HG03565 (cell line): ENCODE measurements at regions not wholly inside any gene's neighbourhood (a gene's known extent, or its start where the extent isn't known, plus 50 kb on each side); places are given as distances from the start of the nearest gene placed in this dataset.
"Not testable (repeated sequence)": the region's sequence is repeated elsewhere in the genome, so short reads cannot be mapped to it uniquely, and the experiment has no call there.

Experiments
- ATAC-seq: cut with Tn5 transposase; IDR thresholded peaks from one replicate; pipeline ENCODE4 v1.9.1; 2021; ENCODE audit warnings: mild to moderate bottlenecking, moderate library complexity; ENCODE audit not compliant: unreplicated experiment

DNA sequence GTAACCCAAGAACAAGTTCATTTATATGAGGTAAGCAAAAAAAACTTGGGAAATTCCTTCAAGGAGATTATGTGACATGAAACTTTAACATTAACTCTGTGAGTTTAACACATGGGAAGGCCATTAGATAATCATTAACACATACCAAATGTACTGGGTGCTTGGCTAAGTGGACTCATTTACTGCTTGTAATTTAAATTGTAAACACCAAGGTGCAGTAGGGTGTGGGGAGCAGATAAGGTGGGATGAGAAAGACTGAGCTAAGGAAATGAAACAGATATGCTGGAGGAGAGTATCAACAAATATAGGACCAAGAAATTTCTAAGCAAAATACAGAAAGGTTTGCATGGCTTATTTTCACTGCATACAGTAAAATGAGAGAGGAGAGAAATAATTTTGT lies 2384.8 kb upstream of the ACO1 start:
- ATAC-seq, result no peak

DNA sequence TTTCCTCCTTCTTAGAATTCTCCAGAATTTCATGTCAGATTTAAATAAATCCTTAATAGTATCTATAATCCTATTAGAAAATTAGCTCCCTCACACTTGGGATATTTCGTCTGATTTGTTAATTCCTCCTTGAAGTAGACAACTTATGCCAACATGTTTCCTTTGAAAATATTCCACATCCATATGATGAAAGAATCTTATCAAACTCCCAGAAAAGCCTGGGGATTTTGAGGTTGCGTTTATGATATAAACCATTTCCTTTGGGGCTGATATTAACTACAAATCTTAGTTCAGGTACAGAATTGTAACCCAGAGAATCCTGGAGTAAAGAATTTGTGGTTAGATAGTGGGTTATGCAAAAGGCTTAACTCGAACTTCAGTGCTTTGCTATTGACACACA lies 2373.8 kb upstream of the ACO1 start:
- no peak for ATAC-seq

DNA sequence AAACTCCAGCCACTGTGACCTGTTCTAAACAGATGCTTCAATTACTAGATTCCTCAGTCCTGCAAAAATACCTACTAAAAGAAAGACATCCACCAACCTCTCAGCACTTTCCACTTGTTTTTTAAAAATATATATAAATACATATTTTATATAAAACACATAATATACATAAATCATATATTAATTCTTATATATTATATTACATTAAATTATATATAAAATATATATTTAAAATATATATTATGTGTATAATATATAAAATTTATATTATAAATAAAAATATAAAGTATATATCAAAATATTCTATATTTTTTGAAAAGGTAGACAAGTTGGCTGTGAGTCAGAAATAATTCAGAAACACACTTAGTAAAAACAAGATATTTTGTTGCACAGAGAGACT lies 2371.8 kb upstream of the ACO1 start:
- no peak for ATAC-seq

DNA sequence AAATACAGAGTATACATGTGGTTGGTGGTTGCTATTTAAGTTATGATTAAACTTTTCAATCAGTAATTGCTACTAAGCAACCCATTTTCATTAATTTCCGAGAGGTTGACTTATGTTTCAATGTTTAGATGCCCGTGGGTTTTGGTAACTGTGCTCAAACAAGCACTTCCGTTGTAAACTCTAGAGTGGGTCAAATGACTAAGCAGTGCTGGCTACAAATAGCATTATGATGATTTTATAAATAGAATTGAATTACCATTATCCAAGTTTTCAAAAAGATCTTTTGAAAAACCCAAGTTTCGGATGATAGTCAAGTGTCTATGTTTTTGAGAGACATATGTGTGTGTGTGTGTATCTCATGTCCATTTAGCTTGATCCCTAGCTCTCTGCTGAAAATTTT lies 2369.4 kb upstream of the ACO1 start:
- ATAC-seq, result no peak

DNA sequence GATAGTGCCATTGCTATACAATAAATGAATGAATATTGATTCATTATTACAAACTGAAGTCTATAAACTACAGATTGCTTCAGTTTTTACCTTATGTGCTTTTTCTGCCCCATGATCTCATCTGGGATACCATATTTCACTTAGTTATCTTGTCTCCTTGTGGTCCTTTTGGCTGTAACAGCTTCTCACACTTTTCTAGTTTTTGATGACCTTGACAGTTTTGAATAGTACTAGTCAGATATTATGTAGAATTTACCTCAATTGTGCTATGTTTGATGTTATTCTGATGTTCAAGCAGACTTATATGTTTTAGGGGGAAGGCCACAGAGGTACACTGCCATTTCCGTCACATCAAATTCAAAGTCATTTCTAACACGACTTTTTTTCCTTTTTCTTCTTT lies 2364.3 kb upstream of the ACO1 start:
- no peak for ATAC-seq

DNA sequence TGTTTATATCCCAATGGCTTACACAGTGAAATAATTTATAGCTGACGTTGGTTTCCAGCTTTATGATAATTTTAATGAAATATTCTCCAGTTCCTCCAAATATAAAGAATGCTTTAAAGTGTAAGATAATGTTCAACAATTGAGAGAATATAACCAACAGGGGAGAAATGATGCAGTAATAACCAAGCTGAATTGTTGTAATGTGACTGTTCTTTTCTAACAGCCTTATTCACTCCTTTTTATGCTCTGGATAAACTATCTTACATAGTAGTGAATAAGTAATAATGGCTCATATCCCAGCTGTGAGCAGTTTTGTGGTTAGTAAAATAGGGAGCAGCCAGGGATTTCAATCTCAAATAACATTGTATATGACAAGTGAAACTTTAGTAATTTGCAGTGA lies 2348.7 kb upstream of the ACO1 start:
- no peak for ATAC-seq

DNA sequence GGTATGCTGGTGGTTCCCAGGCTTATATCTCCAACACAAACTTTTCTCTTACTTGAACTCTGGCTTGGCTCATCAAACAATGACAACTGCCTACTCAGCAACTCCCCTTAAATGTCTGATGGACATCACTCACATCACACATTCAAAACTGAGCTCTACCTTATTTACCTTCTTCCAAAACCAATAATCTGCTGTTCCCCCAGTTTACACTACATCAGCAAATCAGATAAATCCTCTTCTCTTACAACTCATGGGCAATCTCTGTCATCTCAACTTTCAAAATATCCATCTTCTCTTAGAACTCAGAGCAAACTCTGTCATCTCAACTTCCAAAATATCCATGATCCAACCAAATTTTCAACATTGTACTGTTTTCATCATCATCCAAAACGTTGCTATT lies 2347.9 kb upstream of the ACO1 start:
- ATAC-seq, result no peak

DNA sequence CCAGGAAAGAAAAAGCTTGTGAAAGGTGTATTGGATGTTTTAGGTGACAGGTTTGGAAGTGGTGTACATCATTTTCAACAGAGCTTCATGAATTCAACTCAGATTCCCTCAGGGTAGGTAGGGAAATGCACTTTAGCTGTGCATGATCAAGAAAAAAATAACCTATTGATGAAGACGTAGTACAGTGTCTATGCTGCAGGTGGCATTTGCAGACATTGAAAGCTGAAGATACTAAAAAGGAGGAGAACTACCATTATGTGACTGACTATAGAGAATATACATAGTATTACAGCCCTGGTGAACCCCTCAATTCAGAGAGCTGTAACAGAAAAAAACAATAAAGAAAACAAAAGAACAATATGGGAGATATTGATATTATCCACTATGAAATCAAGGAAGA lies 2344.7 kb upstream of the ACO1 start:
- no peak for ATAC-seq

DNA sequence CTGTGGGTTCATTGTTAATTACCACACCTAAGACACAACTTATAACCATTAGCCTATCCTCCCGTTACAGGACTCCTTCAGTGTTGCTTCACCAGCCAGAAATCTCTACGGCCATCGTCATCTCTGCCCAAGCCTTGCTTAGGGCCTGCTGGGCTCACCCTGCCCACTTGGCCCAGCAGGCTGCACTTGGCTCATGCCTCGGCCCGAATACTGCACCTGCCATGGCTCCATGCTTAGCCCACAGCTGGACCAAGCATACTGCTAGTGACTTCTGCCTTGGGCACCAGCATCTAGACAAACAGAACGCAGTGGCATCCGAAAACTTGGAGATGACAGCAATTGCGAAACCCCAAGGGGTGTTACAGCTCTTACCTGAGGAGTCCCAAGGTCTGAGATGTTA lies 2336.0 kb upstream of the ACO1 start:
- no peak for ATAC-seq

DNA sequence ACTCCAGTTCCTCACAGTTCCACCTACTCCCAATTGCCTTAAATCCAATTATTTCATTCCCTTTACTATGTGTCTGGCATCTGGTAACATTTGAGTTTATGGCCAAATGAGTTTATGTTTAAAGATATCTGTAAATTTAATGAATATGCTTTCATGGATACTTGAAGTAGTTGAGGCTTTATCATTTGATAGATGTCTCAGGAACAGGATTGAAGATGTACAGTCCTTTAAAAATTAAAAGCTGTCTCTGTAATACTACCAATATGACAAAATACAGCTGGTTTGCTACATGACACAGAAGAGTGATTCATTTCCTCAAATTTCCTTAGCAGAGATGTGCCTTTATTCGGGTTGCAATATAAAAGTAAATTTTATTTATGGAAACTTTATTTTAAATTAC lies 2326.0 kb upstream of the ACO1 start:
- ATAC-seq, result no peak

DNA sequence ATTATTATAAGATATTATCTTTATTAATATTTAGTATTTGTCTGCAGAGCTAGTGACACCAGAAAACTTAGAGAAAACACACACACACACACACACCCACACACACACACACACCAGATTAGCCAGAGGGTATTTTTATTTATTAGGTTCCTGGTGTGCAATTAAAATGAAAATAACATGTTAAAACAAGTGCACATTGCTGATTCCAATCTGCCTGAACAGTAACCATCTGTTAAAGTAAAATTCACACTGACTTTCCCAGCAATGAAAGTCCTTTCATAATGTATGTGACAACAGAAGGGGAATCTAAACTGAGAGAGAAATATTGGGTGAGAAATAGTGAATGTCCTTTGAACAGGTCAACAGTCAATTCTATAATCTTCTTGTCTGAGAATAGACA lies 2323.5 kb upstream of the ACO1 start:
- no peak for ATAC-seq

DNA sequence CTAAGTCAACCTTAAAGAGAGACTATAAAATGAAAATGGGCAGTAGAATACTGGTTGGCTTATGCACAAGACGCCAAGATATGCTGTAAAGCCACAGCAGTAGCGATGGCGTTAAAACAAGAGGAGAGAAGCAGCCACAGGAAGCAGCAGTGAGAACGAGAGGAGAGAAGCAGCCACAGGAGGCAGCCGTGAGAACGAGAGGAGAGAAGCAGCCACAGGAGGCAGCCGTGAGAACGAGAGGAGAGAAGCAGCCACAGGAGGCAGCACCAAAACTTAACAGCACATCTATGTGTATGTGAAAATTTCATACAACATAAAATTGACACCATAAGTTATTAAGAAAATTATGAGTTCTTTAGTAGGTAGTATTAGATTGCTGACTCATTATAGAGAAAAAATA lies 2318.6 kb upstream of the ACO1 start:
- no peak for ATAC-seq

DNA sequence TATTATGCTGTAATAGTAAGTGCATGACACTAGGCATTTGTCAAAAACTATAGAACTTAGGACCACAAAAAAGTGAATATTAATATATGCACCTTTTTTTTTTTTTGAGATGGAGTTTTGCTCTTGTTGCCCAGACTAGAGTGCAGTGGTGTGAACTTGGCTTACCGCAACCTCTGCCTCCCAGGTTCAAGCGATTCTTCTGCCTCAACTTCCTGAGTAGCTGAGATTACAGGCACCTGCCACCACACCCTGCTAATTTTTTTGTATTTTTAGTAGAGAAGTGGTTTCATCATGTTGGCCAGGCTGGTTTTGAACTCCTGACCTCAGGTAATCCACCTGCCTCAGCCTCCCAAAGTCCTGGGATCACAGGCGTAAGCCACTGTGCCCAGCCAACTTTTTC lies 2315.2 kb upstream of the ACO1 start:
- ATAC-seq, result not testable (repeated sequence)

DNA sequence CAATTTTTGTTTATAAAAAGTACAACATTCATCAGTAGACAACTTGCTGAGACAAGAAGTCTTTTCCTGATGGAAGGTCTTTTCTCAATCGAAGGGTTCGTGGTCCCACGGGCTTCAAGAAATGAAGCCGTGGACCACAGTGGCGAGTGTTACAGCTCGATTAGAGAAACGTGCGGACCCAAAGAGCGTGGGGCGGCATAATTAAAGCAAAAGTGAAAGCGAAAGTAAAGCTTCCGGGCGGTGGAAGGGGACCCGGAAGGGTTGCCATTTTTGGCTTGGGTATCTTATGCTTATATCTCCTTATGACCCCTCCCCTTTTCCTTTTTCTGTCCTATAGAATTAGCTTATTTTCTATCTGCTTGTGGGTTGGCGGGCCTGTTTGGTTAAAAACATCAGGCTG lies 2309.4 kb upstream of the ACO1 start:
- no peak for ATAC-seq

DNA sequence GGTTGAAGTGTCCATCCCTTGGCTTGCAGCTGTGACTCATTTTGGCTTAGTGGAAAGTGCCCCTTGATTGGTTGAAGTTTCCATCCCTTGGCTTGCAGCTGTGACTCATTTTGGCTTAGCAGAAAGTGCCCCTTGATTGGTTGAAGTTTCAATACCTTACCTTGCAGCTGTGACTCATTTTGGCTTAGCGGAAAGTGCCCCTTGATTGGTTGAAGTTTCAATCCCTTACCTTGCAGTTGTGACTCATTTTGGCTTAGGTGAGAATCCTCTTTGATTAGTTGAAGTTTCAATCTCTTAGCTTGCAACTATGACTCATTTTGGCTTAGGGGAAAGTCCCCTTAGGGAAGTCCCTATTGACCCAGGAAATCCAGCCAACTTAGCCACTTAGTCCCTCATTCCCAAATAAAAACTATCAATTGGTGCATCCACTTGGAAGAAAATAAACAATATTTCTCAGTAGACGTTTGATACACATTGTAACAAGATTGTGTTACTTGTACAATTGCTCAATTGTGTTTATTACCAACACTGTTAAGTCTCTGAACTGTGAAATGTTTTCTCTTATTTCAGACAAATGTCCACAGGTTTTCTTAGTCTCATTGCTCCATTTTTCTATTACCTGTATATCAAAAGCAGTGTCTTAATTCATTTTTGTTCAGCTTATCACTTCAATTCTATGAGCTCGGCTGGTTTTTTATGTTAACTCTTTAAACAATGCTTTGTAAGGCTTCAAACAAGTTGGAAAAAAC lies 2308.8 kb upstream of the ACO1 start:
- peak; percentile 96 for ATAC-seq

DNA sequence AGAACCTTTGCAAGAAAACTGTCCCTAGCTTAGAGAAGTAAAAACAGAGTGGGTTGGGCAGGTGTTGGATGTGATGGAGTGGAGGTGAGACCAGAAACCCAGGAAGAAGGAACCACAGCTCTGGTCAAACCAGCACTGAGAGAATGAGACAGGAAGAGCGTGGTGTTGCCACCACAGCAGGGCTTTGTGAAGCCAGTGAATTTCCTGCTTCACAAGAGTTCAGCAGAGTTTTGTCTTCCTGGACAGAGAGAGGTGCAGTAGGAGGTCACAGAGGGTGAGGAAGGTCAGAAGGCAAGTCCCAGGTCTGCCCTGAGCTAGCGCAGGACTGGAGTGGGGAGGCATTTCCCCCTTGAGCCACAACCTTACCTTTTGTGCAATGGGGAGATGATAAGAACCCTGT lies 2306.2 kb upstream of the ACO1 start:
- no peak for ATAC-seq

DNA sequence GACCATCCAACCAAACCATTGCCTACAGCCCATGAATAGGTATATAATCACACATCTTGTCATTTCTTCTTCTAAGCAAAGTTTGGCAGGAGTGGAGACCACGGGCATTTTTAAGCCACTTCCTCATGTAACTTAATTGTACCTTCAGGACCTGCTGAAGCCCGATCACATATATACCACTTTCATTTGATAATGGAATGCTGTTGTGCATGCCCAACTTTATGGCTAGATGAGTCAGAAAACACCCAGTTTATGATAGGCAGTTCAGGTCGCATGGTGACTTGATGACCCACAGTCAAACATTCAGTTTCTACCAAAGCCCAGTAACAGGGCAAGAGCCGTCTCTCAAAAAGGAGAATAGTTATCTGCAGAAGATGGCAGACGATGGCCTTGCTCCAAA lies 2295.0 kb upstream of the ACO1 start:
- ATAC-seq, result no peak

DNA sequence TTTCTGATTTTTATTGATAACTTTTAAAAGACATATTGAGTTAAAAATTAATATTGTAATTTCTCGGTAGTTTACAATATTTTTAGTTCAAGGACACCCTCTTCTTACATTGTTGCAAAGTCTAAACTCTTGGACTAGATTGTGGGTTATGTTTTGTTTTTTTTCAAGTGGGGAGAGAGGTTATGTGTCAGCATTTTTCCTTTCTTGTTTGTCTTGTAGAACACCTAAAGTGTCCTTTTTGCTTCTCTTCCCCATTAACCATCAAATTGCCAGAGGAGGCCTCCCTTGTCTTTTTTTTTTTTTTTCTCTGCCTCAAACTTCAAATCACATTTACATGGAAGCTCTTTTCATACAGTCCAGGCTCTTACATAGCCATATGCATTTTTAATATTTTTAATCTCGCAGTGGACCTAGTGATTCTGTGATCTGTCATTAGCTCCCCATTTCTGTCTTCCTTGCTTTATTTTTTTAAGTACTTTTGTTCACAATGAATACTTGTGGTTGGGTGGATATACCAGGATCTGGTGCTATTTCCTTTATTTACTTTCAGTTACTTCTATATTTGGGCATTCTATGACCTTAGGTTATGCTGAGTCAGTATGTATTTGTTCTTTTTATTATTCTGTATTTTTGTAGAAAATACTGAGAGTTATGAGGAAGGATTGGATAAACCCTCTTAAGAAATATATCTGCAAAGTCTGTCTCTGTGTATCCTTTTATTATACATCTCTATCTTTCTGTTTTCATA lies 2280.6 kb upstream of the ACO1 start:
- no peak for ATAC-seq

DNA sequence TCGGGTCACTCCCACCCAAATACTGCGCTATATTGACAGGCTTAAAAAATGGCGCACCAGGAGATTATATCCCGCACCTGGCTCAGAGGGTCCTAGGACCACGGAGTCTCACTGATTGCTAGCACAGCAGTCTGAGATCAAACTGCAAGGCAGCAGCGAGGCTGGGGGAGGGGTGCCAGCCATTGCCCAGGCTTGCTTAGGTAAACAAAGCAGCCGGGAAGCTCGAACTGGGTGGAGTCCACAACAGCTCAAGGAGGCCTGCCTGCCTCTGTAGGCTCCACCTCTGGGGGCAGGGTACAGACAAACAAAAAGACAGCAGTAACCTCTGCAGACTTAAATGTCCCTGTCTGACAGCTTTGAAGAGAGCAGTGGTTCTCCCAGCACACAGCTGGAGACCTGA lies 2277.3 kb upstream of the ACO1 start:
- not testable (repeated sequence) for ATAC-seq

DNA sequence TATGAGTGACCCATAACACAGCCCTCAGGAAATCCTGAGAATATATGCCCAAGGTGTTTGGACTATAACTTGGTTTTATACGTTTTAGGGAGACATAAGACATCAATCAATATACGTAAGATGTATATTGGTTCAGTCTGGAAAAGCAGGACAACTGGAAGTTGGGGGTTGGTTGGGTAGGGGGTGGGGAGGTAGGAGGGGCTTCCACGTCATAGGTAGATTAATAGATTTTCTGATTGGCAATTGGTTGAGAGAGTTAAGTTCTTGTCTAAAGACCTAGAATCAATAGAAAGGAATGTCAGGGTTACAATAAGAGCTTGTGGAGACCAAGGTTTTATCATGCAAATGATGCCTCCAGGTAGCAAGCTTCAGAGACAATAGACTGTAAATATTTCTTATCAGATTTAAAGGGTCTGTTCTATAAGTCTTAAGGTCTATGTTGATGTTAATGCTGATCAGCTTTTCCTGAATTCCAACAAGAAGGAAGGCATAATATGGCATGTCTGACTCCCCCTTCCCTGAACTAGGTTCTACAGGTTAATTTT lies 2267.7 kb upstream of the ACO1 start:
- ATAC-seq, result no peak

DNA sequence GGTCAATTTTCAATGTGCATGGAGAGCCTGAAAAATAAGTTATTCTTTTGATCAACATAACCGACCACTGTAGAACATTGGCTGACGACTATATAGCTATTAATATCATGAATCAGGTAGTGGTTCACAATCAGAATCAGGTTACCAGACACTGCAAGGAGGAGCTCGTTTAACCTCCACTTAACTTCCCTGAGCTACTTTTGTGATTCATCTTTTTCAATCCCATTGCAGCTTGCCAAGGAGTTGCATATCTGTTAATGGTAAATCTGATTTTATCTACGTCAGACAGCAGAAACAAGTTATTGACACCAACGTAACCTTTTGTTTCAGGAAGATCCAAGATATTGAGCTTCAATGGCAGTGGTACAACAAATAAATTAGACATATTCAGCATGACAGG lies 2263.8 kb upstream of the ACO1 start:
- ATAC-seq, result no peak

DNA sequence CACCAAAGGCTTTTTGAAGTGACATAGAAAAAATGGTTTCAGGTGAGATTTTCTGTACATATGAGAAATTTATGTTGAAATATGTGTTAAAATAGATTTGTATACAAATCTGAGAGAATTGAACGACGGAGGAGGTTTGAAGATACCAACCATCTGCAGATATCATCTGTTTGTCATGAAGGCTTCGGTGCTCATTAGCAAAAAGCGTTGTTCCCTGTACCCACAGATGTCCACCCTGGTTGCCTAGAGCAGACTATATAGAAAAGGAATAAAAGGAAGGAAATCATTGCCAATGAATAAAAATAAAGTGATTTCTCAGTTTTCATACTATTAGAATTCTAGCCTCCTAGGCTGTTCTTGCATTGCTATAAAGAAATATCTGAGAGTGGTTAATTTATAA lies 2262.8 kb upstream of the ACO1 start:
- no peak for ATAC-seq
